HG03520 (cell line): ENCODE measurements at regions not wholly inside any gene's neighbourhood (a gene's known extent, or its start where the extent isn't known, plus 50 kb on each side); places are given as distances from the start of the nearest gene placed in this dataset.
"Not testable (repeated sequence)": the region's sequence is repeated elsewhere in the genome, so short reads cannot be mapped to it uniquely, and the experiment has no call there.

Source experiments
- ATAC-seq: cut with Tn5 transposase; IDR thresholded peaks from one replicate; pipeline ENCODE4 v1.9.1; 2021; ENCODE audit warnings: mild to moderate bottlenecking, moderate library complexity; ENCODE audit not compliant: unreplicated experiment

GRCh38 chr5:8528106-8528505, 659.2 kb downstream of the MTRR start:
- ATAC-seq = no peak

GRCh38 chr5:8538821-8539220, 669.9 kb downstream of the MTRR start:
- ATAC-seq = no peak

GRCh38 chr5:8540317-8540716, 671.4 kb downstream of the MTRR start:
- ATAC-seq = no peak

- no peak for ATAC-seq
Measured at GRCh38 chr5:8550921-8551320, 682.0 kb downstream of the MTRR start.

GRCh38 chr5:8553364-8553763, 684.4 kb downstream of the MTRR start:
- no peak for ATAC-seq

GRCh38 chr5:8557728-8558127, 688.8 kb downstream of the MTRR start:
- no peak for ATAC-seq

GRCh38 chr5:8560776-8561175, 691.8 kb downstream of the MTRR start:
- no peak for ATAC-seq

GRCh38 chr5:8561224-8561840, 692.4 kb downstream of the MTRR start:
- no peak for ATAC-seq

GRCh38 chr5:8561854-8562253, 692.9 kb downstream of the MTRR start:
- ATAC-seq = no peak

GRCh38 chr5:8563540-8563939, 694.6 kb downstream of the MTRR start:
- ATAC-seq = not testable (repeated sequence)

- ATAC-seq = no peak
Measured at GRCh38 chr5:8568858-8569257, 699.9 kb downstream of the MTRR start.

GRCh38 chr5:8570528-8570927, 701.6 kb downstream of the MTRR start:
- no peak for ATAC-seq

- ATAC-seq = no peak
Measured at GRCh38 chr5:8576178-8576577, 707.2 kb downstream of the MTRR start.

GRCh38 chr5:8577792-8578191, 708.8 kb downstream of the MTRR start:
- peak; percentile 80 for ATAC-seq

GRCh38 chr5:8580298-8580697, 711.4 kb downstream of the MTRR start:
- ATAC-seq = no peak

- no peak for ATAC-seq
Measured at GRCh38 chr5:8581047-8581446, 712.1 kb downstream of the MTRR start.

- no peak for ATAC-seq
Measured at GRCh38 chr5:8585230-8586018, 716.5 kb downstream of the MTRR start.

- ATAC-seq = no peak
Measured at GRCh38 chr5:8590959-8591358, 722.0 kb downstream of the MTRR start.

GRCh38 chr5:8598356-8598755, 729.4 kb downstream of the MTRR start:
- no peak for ATAC-seq

- ATAC-seq = no peak
Measured at GRCh38 chr5:8598996-8599395, 730.0 kb downstream of the MTRR start.

- no peak for ATAC-seq
Measured at GRCh38 chr5:8600843-8601242, 731.9 kb downstream of the MTRR start.

GRCh38 chr5:8601831-8602354, 732.9 kb downstream of the MTRR start:
- no peak for ATAC-seq
